ENCODE measurements at regions not wholly inside any gene's neighbourhood (a gene's known extent, or its start where the extent isn't known, plus 50 kb on each side); places are given as distances from the start of the nearest gene placed in this dataset.

DNA sequence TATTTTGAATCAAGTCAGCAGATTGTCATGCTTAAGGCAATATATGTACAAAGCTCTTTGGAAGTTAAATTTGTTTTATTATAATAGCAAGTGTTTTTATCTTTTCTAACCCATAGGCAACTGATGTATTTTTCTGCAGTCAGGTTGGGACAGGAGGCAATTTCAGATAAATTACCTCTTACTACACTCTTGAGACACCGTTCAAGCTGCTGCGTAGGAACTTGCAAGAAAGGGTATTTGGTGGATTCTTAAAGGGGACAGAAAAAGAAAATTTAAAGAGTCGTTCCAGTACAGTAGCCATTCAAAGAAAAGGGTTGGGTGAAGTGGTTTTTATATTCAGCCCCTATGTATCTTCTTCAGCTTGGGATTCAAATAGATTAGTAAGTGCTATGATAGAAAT, 112.4 kb upstream of the APC start:
- peaks cover 73% of the 10 kb centered on the region for H3K27me3 Mint-ChIP-seq
- DNase-seq (ENCODE audit: low spot score in 2 of 2) (no peak), ATAC-seq (replicated peaks; ENCODE audit: extremely low read depth, poor library complexity, severe bottlenecking) (no peak)
- H3K27ac Mint-ChIP-seq (ENCODE audit: low read depth): no peak overlapping the region
- H3K9me3 Mint-ChIP-seq: no peaks in the 10 kb centered on the region
- no peaks in the 10 kb centered on the region for H3K36me3 Mint-ChIP-seq (ENCODE audit: insufficient read depth)
- H3K4me3 Mint-ChIP-seq: no peak overlapping the region
- H3K4me1 Mint-ChIP-seq: no peaks in the 10 kb centered on the region

DNA sequence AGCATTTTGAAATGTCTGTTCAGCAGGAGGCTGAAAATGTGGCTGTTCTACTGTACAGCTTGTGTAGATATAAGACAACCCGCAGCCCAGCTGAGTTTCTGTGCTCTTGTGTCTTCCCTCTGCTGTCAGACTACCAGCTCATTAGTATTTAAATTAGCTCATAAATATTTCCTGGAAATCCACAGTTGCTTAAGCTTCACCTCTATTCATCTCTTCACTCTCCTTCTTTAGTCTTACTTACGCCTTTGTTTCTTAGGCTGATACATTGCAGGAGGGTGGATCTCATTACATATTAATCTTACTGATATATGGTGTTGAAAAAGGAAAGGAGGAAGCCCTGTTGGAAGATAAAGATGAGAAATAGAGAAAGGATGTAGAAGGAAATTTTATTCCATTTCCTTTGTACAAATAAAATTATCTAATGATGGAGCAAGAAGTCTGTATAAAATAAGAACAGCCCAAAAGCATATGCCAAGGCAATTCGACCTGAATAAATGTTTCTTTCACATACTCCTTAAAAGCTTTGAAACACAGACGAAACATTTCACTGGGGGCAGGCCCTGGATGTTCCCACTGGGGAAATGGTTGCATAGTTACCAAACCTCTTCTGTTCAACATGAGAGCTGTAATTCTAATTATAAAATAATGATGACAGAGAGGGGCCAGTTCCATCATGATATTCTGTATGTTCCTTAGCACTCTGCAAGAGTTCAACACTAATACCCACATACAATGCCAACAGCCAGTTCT, 111.8 kb upstream of the APC start:
- H3K9me3 Mint-ChIP-seq: no peaks in the 10 kb centered on the region
- no peaks in the 10 kb centered on the region for H3K4me1 Mint-ChIP-seq
- no peak for DNase-seq (ENCODE audit: low spot score in 2 of 2)
- no peak overlapping the region for H3K27ac Mint-ChIP-seq (ENCODE audit: low read depth)
- no peaks in the 10 kb centered on the region for H3K36me3 Mint-ChIP-seq (ENCODE audit: insufficient read depth)
- ATAC-seq (replicated peaks; ENCODE audit: extremely low read depth, poor library complexity, severe bottlenecking): no peak
- H3K4me3 Mint-ChIP-seq: no peak overlapping the region
- peaks cover 73% of the 10 kb centered on the region for H3K27me3 Mint-ChIP-seq

DNA sequence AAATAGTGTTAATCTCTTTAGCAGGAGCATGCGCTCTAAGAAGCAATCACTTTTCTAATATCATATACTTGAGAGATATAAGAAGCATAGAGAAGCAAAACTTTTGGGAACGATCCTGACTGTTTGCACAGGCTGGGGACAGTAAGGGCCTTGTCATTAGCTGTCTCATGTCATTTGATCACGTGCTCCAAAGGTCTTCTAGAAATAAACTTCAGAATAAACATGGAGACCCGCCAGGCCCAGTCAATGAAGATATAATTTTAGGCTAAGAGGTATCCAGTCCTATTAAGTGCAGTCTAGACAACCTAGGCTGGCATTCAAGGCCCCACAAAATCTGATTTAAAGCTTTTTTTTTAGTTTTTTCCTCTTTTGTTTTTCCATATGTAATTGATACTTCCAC, 111.0 kb upstream of the APC start:
- no peak for DNase-seq (ENCODE audit: low spot score in 2 of 2)
- ATAC-seq (replicated peaks; ENCODE audit: extremely low read depth, poor library complexity, severe bottlenecking): no peak
- no peaks in the 10 kb centered on the region for H3K4me1 Mint-ChIP-seq
- no peaks in the 10 kb centered on the region for H3K36me3 Mint-ChIP-seq (ENCODE audit: insufficient read depth)
- H3K27me3 Mint-ChIP-seq: peaks cover 71% of the 10 kb centered on the region
- no peak overlapping the region for H3K4me3 Mint-ChIP-seq
- H3K27ac Mint-ChIP-seq (ENCODE audit: low read depth): no peak overlapping the region
- no peaks in the 10 kb centered on the region for H3K9me3 Mint-ChIP-seq

DNA sequence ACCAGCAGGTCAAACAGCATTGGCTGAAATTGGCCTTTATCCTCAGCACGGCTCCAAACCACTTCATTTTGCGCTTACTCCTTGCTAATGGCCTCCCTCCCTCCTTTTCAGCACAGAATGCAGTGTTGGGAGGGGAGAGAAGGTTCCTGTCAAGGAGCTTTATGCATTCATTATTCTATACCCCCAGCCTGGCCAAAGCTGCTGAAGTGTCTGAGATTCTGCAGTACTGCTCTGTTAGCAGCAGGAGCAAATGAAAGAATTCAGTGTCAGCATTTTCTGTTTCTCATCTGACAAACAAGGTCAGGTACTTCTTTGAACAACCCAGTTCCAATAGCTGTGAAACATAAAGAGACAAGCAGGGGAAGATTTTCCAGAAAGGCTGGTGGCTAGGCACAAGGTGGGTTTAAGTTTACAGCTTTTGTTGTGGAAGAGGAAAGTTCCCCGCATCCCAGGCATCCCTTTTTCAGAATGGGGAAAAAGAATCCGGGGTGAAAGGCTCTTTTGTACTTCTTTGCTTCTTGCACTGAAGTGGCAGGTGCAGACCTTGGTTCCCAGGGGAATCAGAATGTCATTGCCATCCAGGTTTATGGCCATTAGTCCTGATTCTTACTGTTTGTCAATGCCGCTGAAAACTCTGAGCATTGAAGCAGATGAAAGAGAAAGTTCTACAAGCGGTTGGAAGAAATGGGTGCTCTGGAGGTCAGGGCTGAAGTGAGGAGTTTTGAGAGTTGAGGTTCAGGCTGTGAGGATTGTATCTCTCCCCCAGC, 109.3 kb upstream of the APC start:
- H3K36me3 Mint-ChIP-seq (ENCODE audit: insufficient read depth): no peaks in the 10 kb centered on the region
- H3K4me1 Mint-ChIP-seq: no peaks in the 10 kb centered on the region
- no peak for DNase-seq (ENCODE audit: low spot score in 2 of 2)

DNA sequence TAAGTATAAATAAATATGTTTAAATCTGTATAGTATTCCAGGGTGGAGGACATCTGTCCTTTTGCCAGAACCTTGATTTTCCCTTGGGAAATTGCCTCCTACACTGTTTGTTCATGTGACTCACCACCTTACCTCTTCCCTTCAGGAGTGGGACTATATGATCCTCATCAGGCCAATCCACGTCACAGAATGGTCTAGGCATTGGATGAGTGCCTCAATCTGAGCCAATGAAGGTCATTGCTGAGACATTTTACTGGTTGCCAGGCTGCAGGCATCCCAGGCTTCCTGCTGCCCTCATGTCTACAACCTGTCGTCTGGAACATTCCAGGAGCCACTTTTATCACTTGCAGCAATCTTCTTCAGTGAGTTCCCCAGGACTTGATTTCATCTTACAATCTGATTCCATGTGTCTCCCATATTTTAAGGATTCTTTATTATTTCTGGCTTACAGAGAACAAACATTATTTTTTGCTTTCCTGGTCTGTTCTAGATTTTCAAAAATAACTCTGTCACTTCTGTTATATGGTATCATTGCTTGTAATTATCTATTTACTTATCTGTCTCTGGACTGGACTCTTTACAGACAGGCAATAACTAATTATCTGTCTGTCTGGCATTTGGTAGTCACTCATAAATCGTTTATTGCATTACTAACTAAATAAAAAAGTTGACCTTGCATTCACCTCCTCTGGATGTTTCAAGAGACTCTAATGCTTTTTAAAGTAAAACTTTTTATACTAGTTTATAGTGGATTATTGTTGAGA, 107.3 kb upstream of the APC start:
- H3K36me3 Mint-ChIP-seq (ENCODE audit: insufficient read depth): no peaks in the 10 kb centered on the region

More for the DNA sequence above, 109.3 kb upstream of the APC start:
- H3K9me3 Mint-ChIP-seq: no peaks in the 10 kb centered on the region
- H3K4me3 Mint-ChIP-seq: no peak overlapping the region
- H3K27me3 Mint-ChIP-seq: peaks cover 67% of the 10 kb centered on the region
- no peak for ATAC-seq (replicated peaks; ENCODE audit: extremely low read depth, poor library complexity, severe bottlenecking)
- no peak overlapping the region for H3K27ac Mint-ChIP-seq (ENCODE audit: low read depth)

DNA sequence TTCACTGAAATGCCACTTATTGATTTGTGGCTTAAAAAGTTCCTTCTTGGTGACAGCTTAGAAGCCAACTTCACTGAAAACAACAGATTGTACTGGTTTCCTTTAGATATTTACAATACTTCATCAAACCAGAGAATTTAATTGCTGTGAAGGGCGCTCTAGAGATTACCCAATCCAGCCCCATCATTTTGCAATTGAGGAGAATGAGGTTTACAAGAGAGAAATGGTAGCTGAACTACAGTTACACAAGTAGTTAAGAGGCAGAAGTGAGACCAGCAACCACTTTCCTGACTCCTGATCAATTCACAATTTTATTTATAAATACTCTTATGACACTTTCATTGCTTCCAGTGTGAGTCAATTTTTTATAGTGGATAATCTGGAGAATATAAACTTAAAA, 103.5 kb upstream of the APC start:
- H3K27ac Mint-ChIP-seq (ENCODE audit: low read depth): no peak overlapping the region
- no peaks in the 10 kb centered on the region for H3K9me3 Mint-ChIP-seq
- no peak for DNase-seq (ENCODE audit: low spot score in 2 of 2)
- no peaks in the 10 kb centered on the region for H3K36me3 Mint-ChIP-seq (ENCODE audit: insufficient read depth)
- ATAC-seq (replicated peaks; ENCODE audit: extremely low read depth, poor library complexity, severe bottlenecking): no peak
- no peaks in the 10 kb centered on the region for H3K4me1 Mint-ChIP-seq
- no peak overlapping the region for H3K4me3 Mint-ChIP-seq
- H3K27me3 Mint-ChIP-seq: peaks cover 42% of the 10 kb centered on the region

More for the DNA sequence above, 107.3 kb upstream of the APC start:
- no peaks in the 10 kb centered on the region for H3K4me1 Mint-ChIP-seq
- no peak overlapping the region for H3K4me3 Mint-ChIP-seq
- ATAC-seq (replicated peaks; ENCODE audit: extremely low read depth, poor library complexity, severe bottlenecking) (no peak), DNase-seq (ENCODE audit: low spot score in 2 of 2) (no peak)
- H3K9me3 Mint-ChIP-seq: no peaks in the 10 kb centered on the region
- peaks cover 59% of the 10 kb centered on the region for H3K27me3 Mint-ChIP-seq
- no peak overlapping the region for H3K27ac Mint-ChIP-seq (ENCODE audit: low read depth)

DNA sequence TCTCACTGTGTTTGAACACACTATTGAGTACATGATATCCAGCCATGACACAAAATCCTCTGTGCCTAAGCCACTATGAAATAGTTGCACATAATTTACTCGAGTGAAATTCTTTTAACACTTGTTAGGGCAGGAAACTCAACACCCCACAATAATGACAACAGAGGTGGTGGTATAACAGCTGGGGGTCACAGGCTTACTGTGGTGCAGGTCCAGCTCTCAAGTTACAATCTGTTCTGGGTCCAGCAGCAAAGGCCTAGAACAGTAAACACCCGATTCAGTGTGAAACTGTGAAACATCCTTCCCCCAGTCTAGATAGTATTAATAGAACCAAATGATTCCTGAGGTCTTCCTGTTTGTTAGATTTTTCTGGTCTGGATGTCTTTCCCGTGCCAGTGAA, 102.9 kb upstream of the APC start:
- Mint-ChIP-seq H3K27me3 (peaks cover 42% of the 10 kb centered on the region), H3K27ac (ENCODE audit: low read depth) (no peak overlapping the region)
- no peak for ATAC-seq (replicated peaks; ENCODE audit: extremely low read depth, poor library complexity, severe bottlenecking)

DNA sequence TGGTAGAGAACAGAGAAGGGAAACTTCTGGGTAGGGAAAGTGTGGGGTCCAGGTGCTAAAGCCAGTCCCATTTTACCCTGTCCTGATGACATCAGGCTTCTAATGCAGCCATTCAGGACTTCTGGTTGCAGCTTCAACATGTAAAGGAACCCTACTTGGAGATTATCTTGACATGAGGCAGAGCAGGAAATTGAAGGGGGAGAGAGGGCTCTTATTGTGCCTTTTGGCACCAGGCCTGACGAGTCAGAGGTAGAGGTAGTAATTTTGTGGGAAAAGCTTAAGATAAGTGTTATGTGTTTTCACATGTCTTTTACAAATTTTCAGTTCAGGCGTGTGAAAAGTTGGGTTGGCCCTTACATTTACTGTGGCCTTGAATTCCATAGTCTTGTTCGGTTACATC, 102.4 kb upstream of the APC start:
- Mint-ChIP-seq H3K4me3 (no peak overlapping the region), H3K4me1 (no peaks in the 10 kb centered on the region), H3K36me3 (ENCODE audit: insufficient read depth) (no peaks in the 10 kb centered on the region), H3K27ac (ENCODE audit: low read depth) (no peak overlapping the region), H3K27me3 (peaks cover 37% of the 10 kb centered on the region), H3K9me3 (no peaks in the 10 kb centered on the region)
- ATAC-seq (replicated peaks; ENCODE audit: extremely low read depth, poor library complexity, severe bottlenecking): no peak
- DNase-seq (ENCODE audit: low spot score in 2 of 2): no peak

More for the DNA sequence above, 102.9 kb upstream of the APC start:
- Mint-ChIP-seq H3K4me1 (no peaks in the 10 kb centered on the region), H3K36me3 (ENCODE audit: insufficient read depth) (no peaks in the 10 kb centered on the region), H3K9me3 (no peaks in the 10 kb centered on the region), H3K4me3 (no peak overlapping the region)
- DNase-seq (ENCODE audit: low spot score in 2 of 2): no peak

DNA sequence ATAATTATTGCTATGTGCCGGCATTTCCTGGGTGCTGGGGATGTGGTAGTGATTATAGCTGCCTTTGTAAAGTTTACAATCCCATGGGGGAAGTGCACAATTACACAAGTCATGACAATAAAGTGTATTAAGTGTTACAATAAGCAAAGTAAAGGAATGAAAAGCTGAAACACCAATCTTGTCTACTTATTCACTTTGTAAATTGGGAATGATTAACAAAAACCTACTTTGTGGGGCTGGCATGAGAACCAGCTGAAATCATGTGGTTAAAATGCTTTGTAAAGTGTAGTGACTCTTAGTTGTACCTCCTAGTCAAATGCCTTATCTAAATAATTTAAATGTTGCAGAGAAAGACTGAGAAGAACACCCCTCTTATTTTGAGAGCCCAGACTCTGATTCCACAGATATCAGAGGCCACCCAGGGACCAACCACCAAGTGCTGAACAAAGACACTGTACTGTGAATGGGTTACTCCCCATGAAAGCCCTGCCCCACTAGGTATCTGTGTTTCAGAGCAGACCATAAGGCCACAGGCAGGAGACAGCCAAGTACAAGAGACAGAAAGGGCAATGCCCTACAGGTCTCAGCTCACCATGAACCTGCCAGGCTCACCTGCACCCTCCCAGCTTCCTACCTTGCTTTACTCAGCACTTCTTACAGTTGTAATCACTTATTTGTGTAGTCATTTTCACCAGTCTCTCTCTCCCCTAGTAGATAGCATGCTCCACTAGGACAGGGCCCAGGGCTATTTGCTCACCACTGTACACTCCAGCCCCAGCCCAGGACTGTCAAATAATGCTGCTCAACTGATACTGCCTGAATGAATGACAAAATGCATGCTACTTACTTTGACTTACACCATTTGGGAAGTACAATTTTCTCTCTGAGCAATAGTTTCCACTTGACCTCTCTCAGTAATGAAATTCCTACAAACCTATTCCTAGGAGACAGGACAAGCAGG, 101.6 kb upstream of the APC start:
- ATAC-seq (replicated peaks; ENCODE audit: extremely low read depth, poor library complexity, severe bottlenecking): no peak

DNA sequence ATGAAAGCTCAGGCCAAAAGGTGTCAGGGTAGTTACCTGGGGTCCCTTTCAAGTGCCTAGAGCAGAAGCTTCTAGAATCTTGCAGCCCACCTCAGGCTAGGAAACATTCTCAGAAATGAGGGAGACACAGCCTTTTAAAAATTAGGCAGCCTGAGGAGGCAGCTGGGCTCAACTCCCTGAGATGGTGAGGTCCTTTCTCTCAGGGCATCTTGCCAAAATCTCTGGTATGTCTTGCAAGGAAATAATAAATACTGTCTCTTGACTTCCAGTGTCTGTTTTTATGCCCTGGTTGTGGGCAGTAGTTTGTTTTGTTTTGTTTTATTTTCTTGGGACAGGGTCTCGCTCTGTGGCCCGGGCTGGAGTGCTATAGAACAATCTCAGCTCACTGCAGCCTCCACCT, 100.9 kb upstream of the APC start:
- ATAC-seq (replicated peaks; ENCODE audit: extremely low read depth, poor library complexity, severe bottlenecking): no peak
- H3K27ac Mint-ChIP-seq (ENCODE audit: low read depth): no peak overlapping the region
- no peak overlapping the region for H3K4me3 Mint-ChIP-seq
- no peak for DNase-seq (ENCODE audit: low spot score in 2 of 2)
- peaks cover 25% of the 10 kb centered on the region for H3K27me3 Mint-ChIP-seq
- no peaks in the 10 kb centered on the region for H3K9me3 Mint-ChIP-seq
- H3K4me1 Mint-ChIP-seq: no peaks in the 10 kb centered on the region
- no peaks in the 10 kb centered on the region for H3K36me3 Mint-ChIP-seq (ENCODE audit: insufficient read depth)

More for the DNA sequence above, 101.6 kb upstream of the APC start:
- Mint-ChIP-seq H3K9me3 (no peaks in the 10 kb centered on the region), H3K36me3 (ENCODE audit: insufficient read depth) (no peaks in the 10 kb centered on the region), H3K27me3 (peaks cover 29% of the 10 kb centered on the region), H3K4me3 (no peak overlapping the region), H3K27ac (ENCODE audit: low read depth) (no peak overlapping the region), H3K4me1 (no peaks in the 10 kb centered on the region)
- DNase-seq (ENCODE audit: low spot score in 2 of 2): no peak

DNA sequence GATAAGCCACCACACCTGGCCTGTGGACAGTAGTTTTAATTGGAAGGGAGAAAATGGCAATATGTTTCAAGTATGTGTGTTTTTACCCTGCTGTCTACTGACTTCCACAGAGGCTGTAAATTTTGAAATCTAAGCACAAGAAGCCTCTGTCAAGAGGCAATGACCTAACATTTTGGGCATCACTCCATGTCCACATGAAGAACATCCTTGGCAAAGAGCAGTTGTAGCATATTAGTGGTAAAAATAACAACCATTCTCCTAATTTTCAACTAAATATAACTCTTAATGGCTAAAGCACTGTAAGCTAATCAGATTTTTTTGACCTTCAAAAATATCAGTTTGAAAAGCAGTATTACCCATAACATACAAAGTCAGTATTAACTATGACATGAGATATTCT, 100.3 kb upstream of the APC start:
- H3K4me3 Mint-ChIP-seq: no peak overlapping the region
- DNase-seq (ENCODE audit: low spot score in 2 of 2) (no peak), ATAC-seq (replicated peaks; ENCODE audit: extremely low read depth, poor library complexity, severe bottlenecking) (no peak)
- H3K27me3 Mint-ChIP-seq: peaks cover 23% of the 10 kb centered on the region
- H3K9me3 Mint-ChIP-seq: no peaks in the 10 kb centered on the region
- H3K27ac Mint-ChIP-seq (ENCODE audit: low read depth): no peak overlapping the region
- H3K36me3 Mint-ChIP-seq (ENCODE audit: insufficient read depth): no peaks in the 10 kb centered on the region
- no peaks in the 10 kb centered on the region for H3K4me1 Mint-ChIP-seq

DNA sequence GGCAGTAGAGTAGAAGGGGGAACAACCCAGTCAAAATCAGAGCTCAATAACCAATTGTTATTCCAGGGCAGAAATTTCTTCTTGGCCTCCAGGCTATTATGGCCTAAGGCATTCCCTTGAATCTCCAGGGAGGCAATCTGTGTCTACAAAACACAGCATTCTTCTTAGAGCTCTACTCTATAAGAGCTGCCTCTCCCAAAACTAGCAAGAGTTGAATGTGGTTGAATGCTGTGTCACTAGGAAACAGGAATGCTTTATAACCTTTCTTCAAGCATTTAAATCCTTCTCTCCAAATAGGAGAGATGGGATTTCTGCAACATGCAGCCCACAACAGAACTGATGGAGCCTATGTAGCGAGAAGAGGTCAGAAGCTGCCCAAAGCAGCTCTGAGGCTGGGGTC, 97.1 kb upstream of the APC start:
- Mint-ChIP-seq H3K27me3 (peaks cover 24% of the 10 kb centered on the region), H3K4me3 (no peak overlapping the region), H3K27ac (ENCODE audit: low read depth) (no peak overlapping the region), H3K9me3 (no peaks in the 10 kb centered on the region), H3K36me3 (ENCODE audit: insufficient read depth) (no peaks in the 10 kb centered on the region), H3K4me1 (no peaks in the 10 kb centered on the region)
- ATAC-seq (replicated peaks; ENCODE audit: extremely low read depth, poor library complexity, severe bottlenecking): no peak
- no peak for DNase-seq (ENCODE audit: low spot score in 2 of 2)
